Activated CD4-positive, alpha-beta T cell treated with anti-CD3 and anti-CD28 coated beads, Interleukin-2, amount 10 ng/mL, durations not matched to agents 7 days and 5 days (primary cell): ENCODE measurements at regions not wholly inside any gene's neighbourhood (a gene's known extent, or its start where the extent isn't known, plus 50 kb on each side); places are given as distances from the start of the nearest gene placed in this dataset.
"Not testable (repeated sequence)": the region's sequence is repeated elsewhere in the genome, so short reads cannot be mapped to it uniquely, and the experiment has no call there.

Experiments used
- CTCF ChIA-PET: fragments of 350-600 bp; sonication (Branson Sonifier 250); formaldehyde crosslinking; loops from one replicate; lab custom pipeline; 2021; ENCODE audit warnings: antibody characterized with exemption; lab: Charles Lee
- POLR2A ChIA-PET: fragments of 350-600 bp; sonication (Branson Sonifier 250); formaldehyde crosslinking; loops from one replicate; lab custom pipeline; 2021; ENCODE audit warnings: antibody characterized with exemption; lab: Charles Lee
- DNase-seq: peaks from one replicate; pipeline ENCODE4 v3.0.0-alpha.2; 2020
- H3K27ac Mint-ChIP-seq: one replicate; pipeline ENCODE4 v1.8.0; 2021; ENCODE audit warnings: mild to moderate bottlenecking, moderate library complexity, mixed read lengths
- H3K27me3 Mint-ChIP-seq: one replicate; pipeline ENCODE4 v1.8.0; 2021; ENCODE audit warnings: mixed read lengths
- H3K36me3 Mint-ChIP-seq: one replicate; pipeline ENCODE4 v1.8.0; 2021; ENCODE audit warnings: low read depth, mixed read lengths
- H3K4me1 Mint-ChIP-seq: one replicate; pipeline ENCODE4 v1.8.0; 2021; ENCODE audit warnings: mixed read lengths
- H3K4me3 Mint-ChIP-seq: one replicate; pipeline ENCODE4 v1.8.0; 2021; ENCODE audit warnings: mild to moderate bottlenecking, moderate library complexity, mixed read lengths
- H3K9me3 Mint-ChIP-seq: one replicate; pipeline ENCODE4 v1.8.0; 2021; ENCODE audit warnings: mixed read lengths

DNA sequence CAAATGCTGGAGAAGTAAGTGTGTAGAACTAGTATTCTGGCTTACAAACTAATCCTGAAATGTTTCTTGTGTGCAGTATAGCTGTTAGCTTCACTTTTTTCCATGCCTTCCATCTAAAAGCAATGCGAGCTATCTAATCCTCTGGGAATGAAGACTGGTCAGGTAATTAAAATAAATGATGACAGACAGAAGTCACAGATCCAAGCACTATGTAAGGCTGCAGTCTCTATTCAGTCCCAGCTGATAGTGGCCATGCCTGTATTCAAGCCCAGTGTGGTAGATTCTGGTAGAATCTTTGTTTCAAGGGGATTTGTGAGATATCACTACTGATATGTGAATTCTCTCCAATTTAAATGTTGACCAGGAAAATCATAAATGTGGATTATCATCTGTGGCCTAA, 637.2 kb downstream of the TMTC2 start:
- no peaks in the 10 kb centered on the region for H3K9me3 Mint-ChIP-seq
- H3K27me3 Mint-ChIP-seq: no peaks in the 10 kb centered on the region
- H3K27ac Mint-ChIP-seq: no peak overlapping the region
- no peaks in the 10 kb centered on the region for H3K4me1 Mint-ChIP-seq
- CTCF ChIA-PET: no interaction called here
- DNase-seq: no peak
- no peaks in the 10 kb centered on the region for H3K36me3 Mint-ChIP-seq
- H3K4me3 Mint-ChIP-seq: no peak overlapping the region
- POLR2A ChIA-PET: no interaction called here

DNA sequence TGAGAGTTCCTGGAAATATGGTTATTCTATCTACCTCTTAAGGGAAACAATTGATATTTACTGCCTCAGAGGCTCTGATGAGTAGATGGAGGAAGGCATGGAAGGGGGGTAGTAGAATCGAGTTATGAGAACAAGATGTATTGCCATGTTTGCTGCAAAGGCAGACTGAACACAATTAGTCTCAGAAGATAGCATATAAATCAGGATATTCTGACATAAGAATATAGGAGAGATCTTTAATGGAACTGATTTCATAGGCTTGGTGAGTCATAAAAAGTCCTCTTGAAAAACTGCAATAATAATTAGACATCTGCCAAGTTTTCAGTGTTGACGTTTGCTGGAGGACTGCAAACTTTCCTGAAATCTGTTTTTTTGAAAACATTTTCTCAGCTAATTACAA, 636.1 kb downstream of the TMTC2 start:
- ChIA-PET CTCF (no interaction called here), POLR2A (no interaction called here)
- Mint-ChIP-seq H3K9me3 (no peaks in the 10 kb centered on the region), H3K4me3 (no peak overlapping the region), H3K36me3 (no peaks in the 10 kb centered on the region), H3K27me3 (no peaks in the 10 kb centered on the region), H3K27ac (no peak overlapping the region), H3K4me1 (no peaks in the 10 kb centered on the region)
- DNase-seq: no peak

DNA sequence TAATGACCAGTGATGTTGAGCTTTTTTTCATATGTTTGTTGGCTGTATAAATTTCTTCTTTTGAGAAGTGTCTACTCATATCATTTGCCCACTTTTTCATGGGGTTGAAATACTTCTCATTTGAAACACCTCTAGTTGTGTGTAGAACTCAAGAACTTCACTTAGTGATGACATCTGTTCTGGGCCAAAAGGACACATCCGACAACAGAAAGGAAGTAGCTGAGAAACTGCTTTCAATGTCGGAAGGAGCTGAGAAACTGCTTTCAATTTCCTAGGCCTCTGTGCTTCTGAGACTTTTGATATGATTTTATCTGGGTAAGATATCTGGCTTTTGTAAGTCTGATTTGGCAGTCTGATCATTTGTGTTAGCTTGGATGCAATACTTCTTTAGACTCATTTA, 635.3 kb downstream of the TMTC2 start:
- ChIA-PET CTCF (no interaction called here), POLR2A (no interaction called here)
- DNase-seq: no peak
- H3K4me3 Mint-ChIP-seq: no peak overlapping the region
- no peak overlapping the region for H3K27ac Mint-ChIP-seq
- no peaks in the 10 kb centered on the region for H3K9me3 Mint-ChIP-seq
- H3K36me3 Mint-ChIP-seq: no peaks in the 10 kb centered on the region
- H3K27me3 Mint-ChIP-seq: no peaks in the 10 kb centered on the region
- no peaks in the 10 kb centered on the region for H3K4me1 Mint-ChIP-seq

DNA sequence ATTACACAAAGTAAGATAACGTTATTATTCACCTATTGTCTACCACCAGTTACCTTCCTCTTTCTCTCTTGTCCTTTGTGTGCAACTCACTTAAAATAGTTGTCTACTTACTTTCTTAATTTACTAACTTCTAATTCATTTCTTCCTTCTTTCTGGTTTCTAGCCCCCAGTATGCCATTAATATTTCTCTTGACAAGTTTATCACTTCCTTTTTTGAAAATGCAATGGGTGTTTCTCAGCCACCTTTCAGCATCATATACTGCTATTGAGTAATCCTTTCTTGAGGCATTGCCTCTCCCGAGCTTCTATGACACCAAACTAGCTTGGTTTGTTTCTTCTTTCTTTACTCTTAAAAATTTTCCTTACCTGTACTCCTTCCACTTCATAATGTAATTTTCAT, 633.6 kb downstream of the TMTC2 start:
- ChIA-PET POLR2A (no interaction called here), CTCF (no interaction called here)
- no peak overlapping the region for H3K4me3 Mint-ChIP-seq
- no peak overlapping the region for H3K27ac Mint-ChIP-seq
- DNase-seq: no peak
- H3K4me1 Mint-ChIP-seq: no peaks in the 10 kb centered on the region
- no peaks in the 10 kb centered on the region for H3K9me3 Mint-ChIP-seq
- H3K36me3 Mint-ChIP-seq: no peaks in the 10 kb centered on the region
- no peaks in the 10 kb centered on the region for H3K27me3 Mint-ChIP-seq

DNA sequence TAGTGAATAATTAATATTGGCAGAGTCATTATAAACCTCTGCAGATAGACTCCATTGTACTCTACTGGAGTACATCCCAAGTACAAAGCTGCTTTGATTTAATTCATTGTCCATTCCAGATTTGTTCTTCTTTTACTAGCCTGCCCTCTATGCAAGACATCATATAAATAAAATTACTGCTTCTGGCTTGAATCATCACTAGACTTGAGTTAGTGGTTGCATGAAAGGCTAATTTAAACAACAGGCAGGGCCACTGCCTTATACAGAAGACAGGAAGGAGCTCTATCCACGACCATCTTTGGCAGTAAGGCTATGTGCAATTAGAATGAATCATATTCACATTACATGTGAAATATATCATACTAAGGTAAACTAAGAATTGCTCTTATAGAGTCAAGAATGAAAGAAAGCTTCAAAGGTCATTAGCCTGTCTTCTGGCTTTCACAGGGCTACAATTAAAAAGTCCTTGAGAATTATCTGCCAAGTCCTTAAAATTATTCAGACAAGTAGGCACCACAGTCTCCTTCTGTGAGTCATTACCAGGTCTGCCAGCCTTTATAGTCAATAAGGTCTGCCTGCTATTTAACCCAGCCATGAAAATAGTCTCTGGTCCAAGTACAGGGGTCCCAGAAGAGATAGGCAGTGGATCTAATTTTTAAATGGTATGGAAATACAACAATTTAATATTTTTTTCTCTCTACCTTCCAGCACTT, 631.8 kb downstream of the TMTC2 start:
- no peaks in the 10 kb centered on the region for H3K9me3 Mint-ChIP-seq
- ChIA-PET CTCF (no interaction called here), POLR2A (no interaction called here)
- H3K4me1 Mint-ChIP-seq: no peaks in the 10 kb centered on the region
- H3K4me3 Mint-ChIP-seq: no peak overlapping the region
- no peak overlapping the region for H3K27ac Mint-ChIP-seq
- no peak for DNase-seq
- H3K27me3 Mint-ChIP-seq: no peaks in the 10 kb centered on the region
- no peaks in the 10 kb centered on the region for H3K36me3 Mint-ChIP-seq

DNA sequence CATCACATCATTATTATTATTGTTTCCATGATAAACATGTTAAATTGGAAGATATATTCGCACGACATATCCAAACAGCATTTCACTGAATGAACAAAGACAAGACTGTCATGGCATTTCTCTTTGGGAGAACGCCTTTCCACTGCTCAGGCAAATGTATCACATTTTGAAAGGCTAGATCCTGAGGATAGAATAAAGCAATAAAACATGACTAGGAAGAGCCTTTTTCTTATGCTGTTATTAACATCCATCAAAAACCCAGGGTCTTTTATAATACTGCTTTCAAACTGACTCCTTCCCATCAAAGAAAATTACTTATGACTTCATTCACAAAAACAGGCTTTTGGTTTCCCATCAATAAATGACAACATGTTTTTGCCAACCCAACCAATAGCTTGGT, 630.9 kb downstream of the TMTC2 start:
- Mint-ChIP-seq H3K27me3 (no peaks in the 10 kb centered on the region), H3K36me3 (no peaks in the 10 kb centered on the region), H3K27ac (no peak overlapping the region), H3K9me3 (no peaks in the 10 kb centered on the region), H3K4me1 (no peaks in the 10 kb centered on the region), H3K4me3 (no peak overlapping the region)
- CTCF ChIA-PET: no interaction called here
- DNase-seq: no peak
- POLR2A ChIA-PET: no interaction called here

DNA sequence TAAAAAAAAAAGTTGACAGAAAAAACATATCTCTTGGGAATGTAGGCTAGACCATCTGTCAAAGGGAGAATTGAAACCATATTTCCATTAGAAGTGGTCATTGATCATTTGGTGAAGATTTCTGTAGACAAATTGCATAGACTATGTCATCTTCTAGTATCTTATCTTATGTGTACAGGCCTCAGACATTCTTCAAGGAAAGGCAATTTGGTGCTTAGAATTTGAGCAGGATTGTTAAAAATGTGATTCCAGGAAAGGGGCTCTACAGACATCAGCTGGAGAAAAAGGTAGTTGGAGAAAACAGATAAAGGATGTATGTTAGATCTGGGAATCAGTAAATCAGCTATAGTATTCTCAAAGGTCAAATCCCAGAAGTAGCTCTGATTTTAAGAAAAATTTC, 627.1 kb downstream of the TMTC2 start:
- no peak overlapping the region for H3K4me3 Mint-ChIP-seq

DNA sequence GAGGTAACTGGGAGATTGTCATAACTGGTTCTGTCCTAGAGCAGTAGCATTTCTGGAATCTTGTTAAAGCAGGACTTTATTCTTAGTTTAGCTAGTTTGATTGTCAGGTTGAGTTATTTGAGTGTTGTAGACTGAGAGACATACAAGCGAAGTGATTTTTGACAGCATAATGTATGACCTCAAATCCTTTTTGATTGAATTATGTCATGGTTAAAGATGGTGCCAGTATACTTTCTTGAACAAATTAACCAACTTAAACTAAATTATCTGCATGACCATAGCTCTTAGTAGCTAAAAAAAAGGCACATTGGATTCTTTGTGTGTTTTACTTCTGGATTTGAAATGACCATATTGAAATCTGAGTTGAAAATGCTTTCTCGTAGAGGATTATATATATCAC, 626.6 kb downstream of the TMTC2 start:
- no peaks in the 10 kb centered on the region for H3K36me3 Mint-ChIP-seq
- H3K9me3 Mint-ChIP-seq: no peaks in the 10 kb centered on the region
- no peak overlapping the region for H3K27ac Mint-ChIP-seq
- no peaks in the 10 kb centered on the region for H3K4me1 Mint-ChIP-seq
- H3K27me3 Mint-ChIP-seq: no peaks in the 10 kb centered on the region
- POLR2A ChIA-PET: no interaction called here
- CTCF ChIA-PET: no interaction called here
- no peak overlapping the region for H3K4me3 Mint-ChIP-seq
- no peak for DNase-seq

More for the DNA sequence above, 627.1 kb downstream of the TMTC2 start:
- H3K27ac Mint-ChIP-seq: no peak overlapping the region
- H3K9me3 Mint-ChIP-seq: no peaks in the 10 kb centered on the region
- no peaks in the 10 kb centered on the region for H3K27me3 Mint-ChIP-seq
- ChIA-PET CTCF (no interaction called here), POLR2A (no interaction called here)
- no peaks in the 10 kb centered on the region for H3K36me3 Mint-ChIP-seq
- DNase-seq: no peak
- H3K4me1 Mint-ChIP-seq: no peaks in the 10 kb centered on the region

DNA sequence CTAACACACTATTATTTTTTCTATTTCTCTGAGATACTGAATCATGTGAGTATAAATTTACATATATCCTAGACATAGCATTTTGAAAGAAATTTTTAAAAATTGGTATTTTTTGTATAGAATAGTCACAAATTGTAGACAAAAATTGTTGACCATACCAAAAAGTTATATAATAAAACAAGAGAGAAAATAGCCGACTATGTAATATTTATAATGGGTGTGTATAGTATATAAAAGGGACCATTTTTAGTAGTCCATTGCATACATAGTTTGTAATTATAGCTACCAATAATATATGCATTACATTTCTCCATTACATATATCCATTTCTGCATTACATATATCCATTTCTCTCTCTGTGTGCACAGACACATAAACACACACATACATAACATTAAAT, 590.2 kb downstream of the TMTC2 start:
- ChIA-PET POLR2A (no interaction called here), CTCF (no interaction called here)
- Mint-ChIP-seq H3K27ac (no peak overlapping the region), H3K4me3 (no peak overlapping the region), H3K27me3 (no peaks in the 10 kb centered on the region), H3K4me1 (no peaks in the 10 kb centered on the region), H3K36me3 (no peaks in the 10 kb centered on the region), H3K9me3 (peaks cover 12% of the 10 kb centered on the region)
- no peak for DNase-seq

DNA sequence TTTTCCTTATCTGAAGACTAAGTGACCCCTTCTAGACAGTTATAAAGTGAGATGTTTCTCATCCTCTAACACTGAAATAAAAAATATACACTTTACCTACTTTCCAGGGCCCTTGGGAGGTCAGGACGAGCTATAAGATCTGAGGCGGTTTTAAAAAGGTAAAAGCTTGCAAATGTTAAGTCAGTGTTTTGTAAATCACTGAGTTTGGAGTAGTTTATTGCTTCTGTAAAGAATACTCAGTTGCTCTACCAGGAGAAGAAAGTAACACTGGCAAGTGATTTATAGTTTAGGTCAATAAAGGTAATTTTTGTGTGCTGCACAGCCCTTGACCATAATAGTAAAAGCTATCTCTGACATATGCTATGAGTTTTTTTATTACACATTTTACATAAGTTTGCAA, 584.5 kb downstream of the TMTC2 start:
- H3K36me3 Mint-ChIP-seq: no peaks in the 10 kb centered on the region
- ChIA-PET POLR2A (no interaction called here), CTCF (no interaction called here)
- H3K4me3 Mint-ChIP-seq: no peak overlapping the region
- DNase-seq: no peak
- H3K4me1 Mint-ChIP-seq: no peaks in the 10 kb centered on the region
- peaks cover 13% of the 10 kb centered on the region for H3K9me3 Mint-ChIP-seq
- H3K27me3 Mint-ChIP-seq: no peaks in the 10 kb centered on the region
- H3K27ac Mint-ChIP-seq: no peak overlapping the region

DNA sequence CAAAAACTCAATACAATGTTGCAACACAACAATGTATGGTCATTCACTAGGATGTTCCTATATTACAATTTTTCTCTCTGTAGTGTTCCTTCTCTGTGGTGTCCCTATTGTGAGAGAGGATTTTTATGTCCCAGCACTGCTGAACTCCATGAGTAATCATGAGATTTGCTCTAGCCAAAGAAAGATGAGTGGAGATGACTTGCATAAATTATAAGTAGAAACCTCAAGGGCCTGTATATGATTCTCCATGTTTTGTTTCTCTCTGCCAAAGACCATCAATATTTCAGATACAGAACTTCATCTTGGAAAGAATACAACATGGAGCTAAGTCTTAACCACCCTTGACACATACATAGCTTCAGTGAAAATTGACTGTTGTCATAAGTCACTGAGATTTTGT, 579.1 kb downstream of the TMTC2 start:
- H3K4me3 Mint-ChIP-seq: no peak overlapping the region
- H3K4me1 Mint-ChIP-seq: no peaks in the 10 kb centered on the region
- no peaks in the 10 kb centered on the region for H3K36me3 Mint-ChIP-seq
- H3K27ac Mint-ChIP-seq: no peak overlapping the region
- H3K9me3 Mint-ChIP-seq: peaks cover 3% of the 10 kb centered on the region
- ChIA-PET CTCF (no interaction called here), POLR2A (no interaction called here)
- DNase-seq: no peak
- no peaks in the 10 kb centered on the region for H3K27me3 Mint-ChIP-seq

DNA sequence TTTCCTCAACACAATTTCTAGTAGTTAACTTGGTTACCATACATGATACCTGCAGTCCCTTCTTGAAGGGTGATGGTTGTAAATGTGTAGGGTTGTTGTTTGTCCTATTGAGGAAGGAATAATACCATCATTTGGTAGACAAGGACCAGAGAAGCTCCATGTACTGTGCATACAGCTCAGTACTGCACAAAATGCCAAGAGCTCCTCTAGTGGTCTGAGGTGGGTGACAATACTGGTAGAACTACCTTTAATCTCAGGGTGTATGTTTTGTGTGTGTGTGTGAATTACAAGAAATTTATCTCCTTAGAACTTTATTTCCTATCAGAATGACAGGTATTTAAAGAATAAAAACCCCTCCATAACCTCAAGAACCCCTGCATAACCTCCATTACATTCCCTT, 575.3 kb downstream of the TMTC2 start:
- H3K4me3 Mint-ChIP-seq: no peak overlapping the region
- ChIA-PET POLR2A (no interaction called here), CTCF (no interaction called here)
- H3K4me1 Mint-ChIP-seq: no peaks in the 10 kb centered on the region
- H3K27ac Mint-ChIP-seq: no peak overlapping the region
- no peaks in the 10 kb centered on the region for H3K27me3 Mint-ChIP-seq
- H3K9me3 Mint-ChIP-seq: no peaks in the 10 kb centered on the region
- H3K36me3 Mint-ChIP-seq: no peaks in the 10 kb centered on the region
- no peak for DNase-seq

DNA sequence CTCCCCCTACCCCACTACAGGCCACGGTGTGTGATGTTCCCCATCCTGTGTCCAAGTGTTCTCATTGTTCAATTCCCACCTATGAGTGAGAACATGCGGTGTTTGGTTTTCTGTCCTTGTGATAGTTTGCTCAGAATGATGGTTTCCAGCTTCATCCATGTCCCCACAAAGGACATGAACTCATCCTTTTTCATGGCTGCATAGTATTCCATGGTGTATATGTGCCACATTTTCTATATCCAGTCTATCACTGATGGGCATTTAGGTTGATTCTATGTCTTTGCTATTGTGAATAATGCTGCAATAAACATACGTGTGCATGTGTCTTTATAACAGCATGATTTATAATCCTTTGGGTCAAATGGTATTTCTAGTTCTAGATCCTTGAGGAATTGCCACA, 573.4 kb downstream of the TMTC2 start:
- H3K27me3 Mint-ChIP-seq, DNase-seq, H3K9me3 Mint-ChIP-seq, H3K4me3 Mint-ChIP-seq, CTCF ChIA-PET, H3K36me3 Mint-ChIP-seq, POLR2A ChIA-PET, H3K27ac Mint-ChIP-seq, H3K4me1 Mint-ChIP-seq: not testable (repeated sequence)

DNA sequence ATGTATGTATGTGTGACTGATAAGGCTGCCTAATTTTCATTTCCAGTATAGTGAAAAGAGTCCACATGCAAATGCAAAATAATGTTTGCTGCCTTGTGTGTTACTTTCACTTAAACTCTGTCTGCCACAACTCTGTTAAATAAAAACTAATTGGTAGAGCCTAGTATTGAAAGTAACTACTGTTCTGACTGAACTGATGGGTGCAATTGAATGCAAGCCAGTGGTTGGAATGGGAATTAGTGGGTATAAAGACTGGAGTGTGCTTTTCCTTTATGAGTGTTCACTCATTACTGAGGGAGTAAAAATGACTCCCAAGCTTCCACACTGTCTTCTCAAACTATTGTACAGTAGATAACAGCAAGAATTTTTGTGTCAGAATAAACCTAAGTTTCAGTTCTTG, 571.0 kb downstream of the TMTC2 start:
- H3K27me3 Mint-ChIP-seq: no peaks in the 10 kb centered on the region
- DNase-seq: no peak
- H3K36me3 Mint-ChIP-seq: no peaks in the 10 kb centered on the region
- H3K9me3 Mint-ChIP-seq: no peaks in the 10 kb centered on the region
- no peak overlapping the region for H3K27ac Mint-ChIP-seq
- H3K4me3 Mint-ChIP-seq: no peak overlapping the region
- CTCF ChIA-PET: no interaction called here
- no peaks in the 10 kb centered on the region for H3K4me1 Mint-ChIP-seq
- POLR2A ChIA-PET: no interaction called here
